ENCODE measurements at regions not wholly inside any gene's neighbourhood (a gene's known extent, or its start where the extent isn't known, plus 50 kb on each side); places are given as distances from the start of the nearest gene placed in this dataset.
A peak's percentile ranks its signal among the peaks of the same experiment; 100 is the strongest.

- Histone ChIP-seq H3K9ac (ENCODE audit: insufficient read depth, low read depth, low read length) (peak overlapping the region; percentile 64), H3K79me2 (ENCODE audit: insufficient read depth, low read length) (no peaks in the 10 kb centered on the region), H3K4me3 (replicated peaks in 1 of 3; ENCODE audit: insufficient read depth in 1 of 3, low read depth in 2 of 3, low read length in 3 of 3) (peak overlapping the region; percentile 47 to 67 (median 47)), H4K20me1 (ENCODE audit: insufficient read depth, low read length) (no peaks in the 10 kb centered on the region), H3K36me3 (replicated peaks in 1 of 2; ENCODE audit: control insufficient read depth in 1 of 2, insufficient read depth in 2 of 2, low read length in 2 of 2) (no peaks in the 10 kb centered on the region), H3K9me3 (ENCODE audit: low read length) (no peaks in the 10 kb centered on the region), H2AFZ (ENCODE audit: low read length) (peak overlapping the region; percentile 91), H3K27me3 (ENCODE audit: control insufficient read depth in 1 of 2, insufficient read depth in 2 of 2, low read length in 2 of 2) (peaks cover 1 to 21% of the 10 kb centered on the region in 2 experiments; a peak in 3 of 5 replicates), H3K27ac (ENCODE audit: extremely low read length, insufficient read depth, low read length) (no peak overlapping the region), H3K4me2 (ENCODE audit: low read depth, low read length) (peak overlapping the region; percentile 88), H3K4me1 (ENCODE audit: insufficient read depth, low read length) (peaks cover 11% of the 10 kb centered on the region)
- 2% methylated on average over 13 of the region's 36 CpGs for WGBS (ENCODE audit: low lambda C conversion rate)
- ChIA-PET CTCF (ENCODE audit: low intra/inter-chr PET ratio, low total read pairs) (interaction anchor here (1.2 to 2.1 kb wide), 8 partner anchors 13 to 636 kb away, joined by 3 to 24 read pairs (median 7); no protein-coding TSS in a partner anchor), POLR2A (interaction anchor here (0.7 to 1.3 kb wide), 3 partner anchors 377 to 622 kb away, joined by 3 read pairs; no protein-coding TSS in a partner anchor)
- intact Hi-C loops (cut with micrococcal nuclease; ENCODE audit: unreplicated experiment) = loop anchor here (1.0 kb wide), 3 partner anchors 464 to 622 kb away; no protein-coding TSS in a partner anchor
- ATAC-seq = peak; percentile 98
- peak; percentile 68 for DNase-seq (ENCODE audit: low spot score)
- peak; percentile 85 for FAIRE-seq
- in situ Hi-C loops (cut with HindIII; ENCODE audit: extremely low pct_ligation_motif_present, low pct_unique_long_range_greater_than_20kb) = loop anchor here (10.0 kb wide), 1 partner anchor 613 kb away; no protein-coding TSS in a partner anchor
- no TSS peak for BruUV-seq (replicated peaks)
- TF ChIP-seq NFE2L1 (CRISPR knock-in tag; IDR thresholded peaks at IDR 0.05; ENCODE audit: borderline replicate concordance) (no peak), REL (CRISPR knock-in tag; conservative IDR thresholded peaks at IDR 0.05) (no peak), HNF1A (IDR thresholded peaks at IDR 0.05; ENCODE audit: low read depth) (no peak), HNF1A (CRISPR knock-in tag; IDR thresholded peaks at IDR 0.05; ENCODE audit: borderline replicate concordance) (no peak), ZNF777 (CRISPR knock-in tag; IDR thresholded peaks at IDR 0.05) (no peak), ZNF639 (CRISPR knock-in tag; conservative IDR thresholded peaks at IDR 0.05) (no peak), SNAPC4 (CRISPR knock-in tag; IDR thresholded peaks at IDR 0.05) (no peak), ONECUT2 (CRISPR knock-in tag; IDR thresholded peaks at IDR 0.05) (no peak), TARDBP (CRISPR knock-in tag; IDR thresholded peaks at IDR 0.05) (peak; percentile 34; the same call in 1 of the 2 replicates), ZNF614 (CRISPR knock-in tag; IDR thresholded peaks at IDR 0.05; ENCODE audit: borderline replicate concordance) (no peak), E2F5 (CRISPR knock-in tag; conservative IDR thresholded peaks at IDR 0.05) (no peak), ZSCAN9 (CRISPR knock-in tag; IDR thresholded peaks at IDR 0.05; ENCODE audit: borderline replicate concordance) (no peak)
These were observed 62.2 kb upstream of the GTF3A start for GRCh38 chr13:27362064-27362751.
